ENCODE measurements at regions not wholly inside any gene's neighbourhood (a gene's known extent, or its start where the extent isn't known, plus 50 kb on each side); places are given as distances from the start of the nearest gene placed in this dataset.

DNA sequence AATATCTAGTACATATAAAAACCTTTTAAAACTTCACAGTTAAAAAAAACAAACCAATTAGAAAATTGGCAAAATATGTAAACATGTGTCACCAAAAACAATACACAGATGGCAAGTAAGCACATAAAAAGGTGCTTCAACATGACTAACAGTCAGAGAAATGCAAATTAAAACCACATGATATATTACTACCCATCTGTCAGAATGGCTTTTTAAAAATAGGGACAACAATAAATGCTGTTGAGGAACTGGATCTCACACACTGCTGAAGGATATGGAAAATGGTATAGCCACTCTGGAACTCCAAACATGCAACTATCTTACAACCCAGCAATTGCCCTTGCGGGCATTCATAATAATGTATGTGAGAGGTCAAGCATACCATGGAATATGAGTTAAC lies 1153.6 kb downstream of the FLRT2 start:
- TF ChIP-seq POLR2A (IDR thresholded peaks at IDR 0.05; ENCODE audit: low read depth, low read length), result no peak
- FAIRE-seq, result no peak
- no peak for DNase-seq (ENCODE audit: insufficient read length, low spot score)

DNA sequence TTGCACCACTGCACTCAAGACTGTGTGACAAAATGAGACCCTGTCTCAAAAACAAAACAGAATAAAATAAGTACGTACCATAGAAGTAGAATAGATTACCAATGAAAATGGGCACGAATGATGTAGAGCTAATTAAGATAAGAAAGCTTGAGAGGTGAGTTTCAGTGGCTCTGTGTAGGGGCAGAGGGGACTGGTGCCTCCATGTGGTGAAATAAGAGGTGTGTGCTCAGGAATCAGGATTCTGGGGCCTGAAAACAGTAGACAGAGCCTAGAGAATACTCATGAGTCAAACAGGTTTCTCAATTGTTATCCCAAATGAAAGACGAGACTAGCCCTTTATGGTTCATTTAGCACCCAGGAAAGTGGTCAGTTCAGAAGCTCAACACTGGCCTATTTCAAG lies 1145.1 kb downstream of the FLRT2 start:
- no peak for DNase-seq (ENCODE audit: insufficient read length, low spot score)
- no peak for TF ChIP-seq POLR2A (IDR thresholded peaks at IDR 0.05; ENCODE audit: low read depth, low read length)
- no peak for FAIRE-seq

DNA sequence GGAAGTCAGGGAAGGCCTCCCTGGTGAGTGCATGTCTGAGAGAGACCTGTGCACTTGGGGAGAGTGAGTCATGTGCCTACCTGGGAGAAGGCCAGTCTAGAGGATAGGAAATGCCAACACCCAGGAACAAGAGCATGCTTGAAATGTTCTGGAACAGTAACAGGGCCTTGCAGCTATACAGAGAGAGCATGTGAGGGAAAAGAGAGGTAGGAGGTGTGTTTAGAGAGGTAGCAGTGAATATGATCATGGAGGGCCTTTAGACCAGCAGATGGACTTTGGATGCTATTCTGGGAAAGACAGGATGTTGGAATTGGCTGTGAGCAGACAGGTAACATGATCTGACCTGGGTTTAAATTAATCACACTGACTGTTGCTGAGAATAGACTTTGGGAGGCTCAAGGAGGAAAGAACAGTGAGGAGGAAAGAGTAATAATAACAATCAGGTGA lies 1143.6 kb downstream of the FLRT2 start:
- TF ChIP-seq POLR2A (IDR thresholded peaks at IDR 0.05; ENCODE audit: low read depth, low read length), result no peak
- FAIRE-seq, result no peak
- DNase-seq (ENCODE audit: insufficient read length, low spot score), result no peak

DNA sequence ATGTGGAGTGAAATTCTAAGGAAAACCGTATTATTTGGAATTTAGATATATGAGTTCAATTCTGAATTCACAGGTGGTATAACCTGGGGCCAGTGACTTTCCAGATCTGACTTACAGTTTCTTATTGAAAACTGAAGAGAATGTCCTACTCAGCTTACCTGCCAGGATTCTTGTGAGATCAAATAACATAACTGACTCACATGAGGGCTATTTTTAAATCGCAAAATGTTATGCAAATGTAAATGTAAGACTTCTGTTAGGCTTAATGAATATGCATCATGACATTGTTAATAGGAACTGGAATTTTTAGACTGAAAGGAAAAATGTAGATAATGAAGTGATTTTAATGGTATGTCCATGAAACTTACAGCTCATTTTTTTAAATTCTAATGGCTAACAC lies 1142.1 kb downstream of the FLRT2 start:
- no peak for DNase-seq (ENCODE audit: insufficient read length, low spot score)
- no peak for FAIRE-seq
- no peak for TF ChIP-seq POLR2A (IDR thresholded peaks at IDR 0.05; ENCODE audit: low read depth, low read length)

DNA sequence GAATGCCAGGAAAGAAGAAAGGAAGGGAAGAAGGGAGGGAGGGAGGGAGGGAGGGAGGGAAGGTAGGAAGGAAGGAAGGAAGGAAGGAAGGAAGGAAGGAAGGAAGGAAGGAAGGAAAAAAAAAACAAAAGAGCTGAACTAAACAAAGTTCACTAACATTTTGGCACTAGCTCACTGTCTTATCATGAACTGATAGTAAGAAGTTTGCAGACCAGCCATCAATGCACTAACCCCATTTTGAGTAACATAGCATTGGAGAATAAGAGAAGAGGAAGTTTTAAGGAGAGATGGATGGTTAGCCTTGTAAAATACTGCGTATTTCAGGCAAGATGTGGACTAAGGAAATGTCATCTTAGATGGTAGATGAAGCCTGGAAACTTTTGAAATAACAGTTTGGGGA lies 1136.0 kb downstream of the FLRT2 start:
- FAIRE-seq, result no peak
- no peak for DNase-seq (ENCODE audit: insufficient read length, low spot score)
- TF ChIP-seq POLR2A (IDR thresholded peaks at IDR 0.05; ENCODE audit: low read depth, low read length), result no peak

DNA sequence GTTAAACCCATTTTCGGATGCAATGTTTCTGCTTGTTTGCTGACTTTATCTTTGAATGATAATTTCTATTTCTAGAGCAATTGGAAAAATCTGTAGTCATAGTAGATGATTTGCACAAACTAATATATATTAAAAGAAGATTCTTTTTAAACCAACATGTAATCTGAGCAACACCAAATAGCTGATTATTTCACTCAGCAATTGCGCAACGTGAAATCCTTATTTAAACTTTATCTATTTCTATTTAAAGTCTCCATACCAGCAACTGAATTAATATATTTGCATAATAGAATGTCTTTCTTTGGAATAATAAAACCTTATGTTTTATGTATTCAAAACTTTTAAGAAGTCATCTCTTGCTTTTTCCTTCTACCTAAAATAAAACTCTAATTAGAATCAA lies 1132.4 kb downstream of the FLRT2 start:
- no peak for FAIRE-seq

DNA sequence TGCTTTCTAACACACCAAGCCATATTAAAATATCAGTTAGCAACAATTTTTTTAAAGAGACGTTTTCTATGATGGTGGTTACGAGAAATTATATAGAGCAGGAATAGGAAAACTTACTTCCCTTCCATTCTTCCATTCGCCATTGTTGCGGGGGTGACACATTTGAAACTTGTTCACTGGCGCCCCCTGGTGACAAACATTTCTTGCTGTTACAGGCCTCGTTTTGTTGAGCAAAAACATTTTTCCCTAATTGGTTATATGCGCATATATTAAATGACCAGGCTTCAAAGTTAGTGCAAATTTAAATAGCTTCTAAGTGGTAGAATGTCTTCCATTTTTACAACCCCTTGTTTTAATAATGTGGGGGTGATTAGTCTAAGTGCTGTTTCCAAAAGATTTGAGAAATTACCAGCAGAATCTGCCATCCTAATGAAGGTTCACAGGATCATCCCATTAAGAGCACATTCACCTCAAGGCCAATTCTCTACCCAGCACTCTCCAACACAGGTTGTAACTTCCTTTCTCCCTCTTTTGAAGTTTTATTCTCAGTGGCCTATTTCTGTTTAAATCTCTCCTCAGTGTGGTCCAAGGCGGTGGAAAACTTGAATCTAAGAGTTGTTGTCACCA lies 1124.7 kb downstream of the FLRT2 start:
- FAIRE-seq (no peak), DNase-seq (ENCODE audit: insufficient read length, low spot score) (no peak)
- TF ChIP-seq POLR2A (IDR thresholded peaks at IDR 0.05; ENCODE audit: low read depth, low read length), result no peak

More for the DNA sequence above, 1132.4 kb downstream of the FLRT2 start:
- TF ChIP-seq POLR2A (IDR thresholded peaks at IDR 0.05; ENCODE audit: low read depth, low read length), result no peak
- no peak for DNase-seq (ENCODE audit: insufficient read length, low spot score)

DNA sequence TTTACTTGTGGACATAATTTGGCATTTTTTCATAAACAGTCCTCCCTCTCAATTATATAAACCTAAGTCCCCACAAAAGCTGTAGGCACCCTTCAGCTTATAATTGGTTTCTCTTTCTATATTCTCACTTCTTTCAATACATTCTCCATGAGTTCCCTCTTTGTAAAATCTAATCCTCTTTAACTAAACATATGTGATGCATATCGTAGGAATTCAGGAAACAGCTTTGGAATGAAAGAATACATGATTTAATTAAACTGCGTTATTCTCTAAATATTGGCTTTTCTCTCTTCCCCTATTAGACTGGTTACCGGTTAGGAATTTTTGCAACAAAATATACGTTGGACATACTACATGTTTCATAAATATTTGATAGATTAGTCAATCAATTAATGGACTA lies 1122.6 kb downstream of the FLRT2 start:
- DNase-seq (ENCODE audit: insufficient read length, low spot score) (no peak), FAIRE-seq (no peak)
- TF ChIP-seq POLR2A (IDR thresholded peaks at IDR 0.05; ENCODE audit: low read depth, low read length), result no peak

DNA sequence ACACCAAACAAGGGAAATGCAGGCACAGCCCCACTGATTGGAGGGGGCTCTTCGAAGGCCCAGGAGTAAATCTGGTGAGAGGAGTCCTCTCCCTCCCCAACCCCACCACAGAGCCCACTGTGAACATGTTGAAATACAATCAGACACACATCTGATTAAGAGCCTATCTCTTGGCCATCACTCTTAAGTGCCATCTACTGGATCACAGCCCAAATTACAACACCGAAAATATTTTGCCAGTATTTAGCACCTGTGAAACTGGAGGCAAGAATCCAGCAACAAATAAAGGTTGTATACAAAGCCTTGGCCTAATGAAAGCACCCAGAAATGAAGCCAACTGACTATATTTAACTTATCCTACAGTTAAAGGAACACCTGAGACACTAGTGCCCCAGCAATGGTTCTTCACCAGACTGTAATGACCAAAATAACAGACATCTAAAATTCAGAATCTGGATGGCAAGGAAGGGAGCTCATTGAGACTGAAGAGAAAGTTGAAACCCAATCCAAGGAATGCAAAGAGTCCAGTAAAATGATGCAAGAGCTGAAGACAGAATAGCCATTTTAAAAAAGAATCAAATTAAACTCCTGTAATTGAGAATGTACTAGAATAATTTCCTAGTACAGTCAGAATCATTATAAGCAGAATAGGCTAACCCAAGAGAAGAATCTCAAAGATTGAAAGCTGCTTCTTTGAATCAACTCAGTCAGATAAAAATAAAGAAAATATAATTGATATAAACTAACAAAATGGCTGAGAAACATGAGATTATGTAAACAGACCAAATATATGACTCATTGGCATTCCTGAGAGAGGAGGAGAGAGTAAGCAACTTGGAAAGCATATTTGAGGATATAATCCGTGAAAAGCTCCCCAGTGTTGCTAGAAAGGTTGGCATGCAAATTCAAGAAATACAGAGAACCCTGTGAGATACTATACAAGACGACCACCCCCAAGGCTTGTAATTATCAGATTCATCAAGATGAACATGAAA lies 1117.0 kb downstream of the FLRT2 start:
- DNase-seq (ENCODE audit: insufficient read length, low spot score) (no peak), FAIRE-seq (no peak)
- TF ChIP-seq POLR2A (IDR thresholded peaks at IDR 0.05; ENCODE audit: low read depth, low read length), result no peak

DNA sequence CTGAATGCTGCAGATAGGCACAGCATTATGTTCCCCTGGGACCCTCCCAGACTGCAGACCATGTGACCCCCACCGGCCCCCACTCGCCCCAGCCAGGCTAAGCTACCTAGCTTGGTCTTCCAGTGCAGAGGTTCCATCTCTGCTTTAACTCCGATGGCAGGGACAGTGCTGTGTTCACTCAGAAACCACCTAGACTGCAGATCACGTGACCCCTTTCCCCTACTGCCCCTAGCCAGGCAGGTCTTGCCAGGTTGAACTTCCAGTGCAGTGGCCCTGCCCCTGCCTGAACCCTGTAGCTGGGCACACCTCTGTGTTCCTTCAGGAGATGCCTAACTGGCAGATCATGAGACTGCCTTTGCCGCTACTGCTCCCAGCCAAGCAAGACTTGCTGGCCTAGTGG lies 1116.2 kb downstream of the FLRT2 start:
- DNase-seq (ENCODE audit: insufficient read length, low spot score) (no peak), FAIRE-seq (no peak)
- TF ChIP-seq POLR2A (IDR thresholded peaks at IDR 0.05; ENCODE audit: low read depth, low read length), result no peak

DNA sequence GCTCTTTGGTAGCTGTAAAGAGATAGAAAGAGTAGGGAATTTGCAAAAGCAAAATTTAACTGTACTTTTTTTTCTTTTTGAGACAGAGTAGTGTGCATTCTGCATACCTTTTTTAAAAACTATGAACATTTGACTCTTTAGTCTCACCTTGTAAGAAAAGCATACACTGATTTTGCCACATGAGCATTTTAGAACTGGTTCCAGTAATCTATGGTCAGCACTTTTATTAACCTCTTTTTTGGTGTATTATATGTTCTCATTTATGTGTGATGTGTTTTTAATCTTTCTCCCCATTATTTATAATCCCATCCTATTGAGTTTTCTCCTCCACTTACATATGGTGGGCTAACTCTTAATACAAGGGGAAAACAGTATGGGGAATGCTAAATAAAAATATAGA lies 1111.4 kb downstream of the FLRT2 start:
- no peak for TF ChIP-seq POLR2A (IDR thresholded peaks at IDR 0.05; ENCODE audit: low read depth, low read length)
- FAIRE-seq, result no peak
- DNase-seq (ENCODE audit: insufficient read length, low spot score), result no peak

DNA sequence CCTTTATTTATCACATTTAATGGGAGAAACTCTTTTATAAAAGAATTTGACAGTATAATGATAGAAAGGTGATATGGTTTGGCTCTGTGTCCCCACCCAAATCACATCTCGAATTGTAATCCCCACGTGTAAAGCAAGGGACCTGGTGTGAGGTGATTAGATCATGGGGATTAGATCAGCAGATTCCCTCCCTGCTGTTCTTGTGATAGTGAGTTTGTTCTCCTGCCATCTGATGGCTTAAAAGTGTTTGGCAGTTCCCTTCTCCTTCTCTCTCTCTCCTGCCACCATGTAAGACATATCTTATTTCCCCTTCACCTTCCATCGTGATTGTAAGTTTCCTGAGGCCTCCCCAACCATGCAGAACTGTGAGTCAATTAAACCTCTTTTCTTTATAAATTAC lies 1110.3 kb downstream of the FLRT2 start:
- DNase-seq (ENCODE audit: insufficient read length, low spot score), result no peak
- FAIRE-seq, result no peak
- no peak for TF ChIP-seq POLR2A (IDR thresholded peaks at IDR 0.05; ENCODE audit: low read depth, low read length)

DNA sequence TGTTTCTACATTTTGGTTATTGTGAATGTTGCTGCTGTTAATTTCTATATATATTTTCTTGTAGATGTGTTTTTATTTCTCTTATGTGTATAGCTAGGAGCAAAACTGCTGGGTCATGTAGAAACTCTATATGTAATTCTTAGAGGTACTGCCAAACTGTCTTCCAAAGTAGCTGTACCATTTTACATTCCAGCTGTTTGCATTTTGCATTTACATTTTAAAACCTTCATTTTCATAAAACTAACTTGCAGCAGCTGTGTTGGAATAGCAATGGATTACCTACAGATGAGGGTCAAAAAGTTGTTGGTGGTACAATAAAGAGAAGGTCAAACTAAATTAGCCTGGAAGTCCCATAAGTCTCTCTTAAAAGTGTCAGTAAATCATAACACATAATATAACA lies 1109.7 kb downstream of the FLRT2 start:
- DNase-seq (ENCODE audit: insufficient read length, low spot score), result no peak
- no peak for TF ChIP-seq POLR2A (IDR thresholded peaks at IDR 0.05; ENCODE audit: low read depth, low read length)
- FAIRE-seq, result no peak

DNA sequence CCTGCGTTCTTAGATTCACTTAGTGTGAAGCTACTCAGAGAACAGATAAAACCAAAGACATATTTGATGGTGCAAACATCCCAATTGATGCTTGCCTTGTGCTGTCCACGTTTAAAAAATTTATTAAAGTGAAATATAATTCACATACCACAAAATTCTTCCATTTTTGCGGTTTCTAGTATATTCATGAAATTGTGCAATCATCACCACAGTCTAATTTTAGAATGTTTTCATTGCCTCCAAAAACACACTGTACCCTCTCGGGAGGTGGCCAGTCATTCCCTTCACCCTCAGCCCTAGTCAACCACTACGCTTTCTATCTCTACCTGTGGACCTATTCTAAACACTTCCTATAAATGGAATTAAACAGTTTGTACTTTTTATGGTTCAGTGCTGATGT lies 1109.2 kb downstream of the FLRT2 start:
- DNase-seq (ENCODE audit: insufficient read length, low spot score) (no peak), FAIRE-seq (no peak)
- TF ChIP-seq POLR2A (IDR thresholded peaks at IDR 0.05; ENCODE audit: low read depth, low read length), result no peak

DNA sequence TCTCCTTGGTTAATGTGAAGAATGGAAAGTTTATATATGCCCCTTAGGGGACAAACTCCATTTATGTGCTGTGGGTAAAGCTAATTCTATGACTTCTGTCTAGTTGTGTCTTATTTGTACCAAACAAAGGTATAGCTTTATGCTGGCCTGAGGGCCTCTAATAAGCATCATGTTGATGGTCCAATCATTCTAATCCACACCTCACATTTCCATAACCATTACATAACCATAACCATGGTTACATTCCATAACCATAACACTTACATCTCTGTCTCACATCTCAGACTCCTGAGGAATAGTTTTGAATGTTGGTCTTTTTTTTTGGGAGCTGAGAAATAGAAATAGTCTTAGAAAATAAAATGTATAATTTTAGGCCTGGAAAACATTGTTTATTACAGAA lies 1097.1 kb downstream of the FLRT2 start:
- FAIRE-seq (no peak), DNase-seq (ENCODE audit: insufficient read length, low spot score) (no peak)
- no peak for TF ChIP-seq POLR2A (IDR thresholded peaks at IDR 0.05; ENCODE audit: low read depth, low read length)
